ENCODE measurements at regions not wholly inside any gene's neighbourhood (a gene's known extent, or its start where the extent isn't known, plus 50 kb on each side); places are given as distances from the start of the nearest gene placed in this dataset.

- no peak for DNase-seq (ENCODE audit: low read depth in 4 of 4, low spot score in 3 of 4)
Observed at GRCh38 chrX:13266641-13267345, 53.1 kb downstream of the ATXN3L start.

GRCh38 chrX:13265549-13266132, 54.2 kb downstream of the ATXN3L start:
- no peak for DNase-seq (ENCODE audit: low read depth in 4 of 4, low spot score in 3 of 4)

- no peak for DNase-seq (ENCODE audit: low read depth in 4 of 4, low spot score in 3 of 4)
Observed at GRCh38 chrX:13265111-13265510, 54.7 kb downstream of the ATXN3L start.

GRCh38 chrX:13263560-13264251, 56.1 kb downstream of the ATXN3L start:
- no peak for DNase-seq (ENCODE audit: low read depth in 4 of 4, low spot score in 3 of 4)

GRCh38 chrX:13261348-13261747, 58.5 kb downstream of the ATXN3L start:
- no peak for DNase-seq (ENCODE audit: low read depth in 4 of 4, low spot score in 3 of 4)

- no peak for DNase-seq (ENCODE audit: low read depth in 4 of 4, low spot score in 3 of 4)
Observed at GRCh38 chrX:13260598-13260997, 59.3 kb downstream of the ATXN3L start.

- no peak for DNase-seq (ENCODE audit: low read depth in 4 of 4, low spot score in 3 of 4)
Observed at GRCh38 chrX:13258725-13259124, 61.1 kb downstream of the ATXN3L start.

- no peak for DNase-seq (ENCODE audit: low read depth in 4 of 4, low spot score in 3 of 4)
Observed at GRCh38 chrX:13258052-13258444, 61.8 kb downstream of the ATXN3L start.

- no peak for DNase-seq (ENCODE audit: low read depth in 4 of 4, low spot score in 3 of 4)
Observed at GRCh38 chrX:13257223-13258051, 62.4 kb downstream of the ATXN3L start.

GRCh38 chrX:13256603-13257002, 63.2 kb downstream of the ATXN3L start:
- no peak for DNase-seq (ENCODE audit: low read depth in 4 of 4, low spot score in 3 of 4)

GRCh38 chrX:13254870-13255269, 65.0 kb downstream of the ATXN3L start:
- DNase-seq (ENCODE audit: low read depth in 4 of 4, low spot score in 3 of 4), result no peak

- DNase-seq (ENCODE audit: low read depth in 4 of 4, low spot score in 3 of 4), result no peak
Observed at GRCh38 chrX:13254076-13254785, 65.6 kb downstream of the ATXN3L start.

GRCh38 chrX:13253223-13253622, 66.6 kb downstream of the ATXN3L start:
- DNase-seq (ENCODE audit: low read depth in 4 of 4, low spot score in 3 of 4), result no peak

GRCh38 chrX:13252726-13253125, 67.1 kb downstream of the ATXN3L start:
- no peak for DNase-seq (ENCODE audit: low read depth in 4 of 4, low spot score in 3 of 4)

- DNase-seq (ENCODE audit: low read depth in 4 of 4, low spot score in 3 of 4), result no peak
Observed at GRCh38 chrX:13250826-13251580, 68.8 kb downstream of the ATXN3L start.

- DNase-seq (ENCODE audit: low read depth in 4 of 4, low spot score in 3 of 4), result peak in 1 of 4 donors; percentile 33
Observed at GRCh38 chrX:13248867-13249486, 70.9 kb downstream of the ATXN3L start.

- no peak for DNase-seq (ENCODE audit: low read depth in 4 of 4, low spot score in 3 of 4)
Observed at GRCh38 chrX:13239272-13239671, 80.6 kb downstream of the ATXN3L start.

GRCh38 chrX:13235930-13236329, 83.9 kb downstream of the ATXN3L start:
- no peak for DNase-seq (ENCODE audit: low read depth in 4 of 4, low spot score in 3 of 4)

GRCh38 chrX:13232484-13232883, 87.4 kb downstream of the ATXN3L start:
- no peak for DNase-seq (ENCODE audit: low read depth in 4 of 4, low spot score in 3 of 4)

All from right renal pelvis (tissue), 4 donors.